ENCODE measurements at regions not wholly inside any gene's neighbourhood (a gene's known extent, or its start where the extent isn't known, plus 50 kb on each side); places are given as distances from the start of the nearest gene placed in this dataset.

- no peaks in the 10 kb centered on the region for H3K36me3 Mint-ChIP-seq (ENCODE audit: low read depth, unreplicated experiment)
- H3K9me3 Mint-ChIP-seq (ENCODE audit: unreplicated experiment), result no peaks in the 10 kb centered on the region
- no peak overlapping the region for H3K27ac Mint-ChIP-seq (ENCODE audit: unreplicated experiment)
- H3K4me3 Mint-ChIP-seq (ENCODE audit: unreplicated experiment), result no peak overlapping the region
- no peak for DNase-seq (ENCODE audit: low spot score)
- TF ChIP-seq CTCF (IDR thresholded peaks at IDR 0.05; ENCODE audit: unreplicated experiment), result no peak
- peaks cover 10% of the 10 kb centered on the region for H3K27me3 Mint-ChIP-seq (ENCODE audit: unreplicated experiment)
- H3K4me1 Mint-ChIP-seq (ENCODE audit: unreplicated experiment), result no peaks in the 10 kb centered on the region
Observed at GRCh38 chr15:66859688-66860253, 157.7 kb downstream of the SMAD6 start.

DNA sequence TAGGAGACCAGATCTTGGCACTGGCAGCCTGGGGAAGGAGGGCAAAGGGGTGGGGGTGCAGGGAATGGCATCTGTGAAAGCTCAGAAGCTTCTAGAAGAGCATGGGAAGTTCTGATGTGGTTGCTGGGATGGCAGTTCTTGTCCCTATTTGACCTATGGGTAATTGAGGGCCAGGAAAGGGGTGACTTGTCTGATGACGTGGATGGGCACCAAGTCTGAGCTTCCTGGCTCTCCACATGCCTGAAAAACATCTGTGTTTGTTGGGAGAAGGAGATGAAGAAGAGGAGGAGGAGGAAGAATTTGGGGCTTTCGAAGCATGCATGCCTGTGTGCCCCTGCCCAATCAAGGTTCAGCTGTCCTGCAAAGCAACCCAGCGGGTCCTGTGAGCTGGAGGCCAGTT, 158.8 kb downstream of the SMAD6 start:
- Mint-ChIP-seq H3K9me3 (ENCODE audit: unreplicated experiment) (no peaks in the 10 kb centered on the region), H3K4me3 (ENCODE audit: unreplicated experiment) (no peak overlapping the region), H3K27ac (ENCODE audit: unreplicated experiment) (no peak overlapping the region), H3K36me3 (ENCODE audit: low read depth, unreplicated experiment) (no peaks in the 10 kb centered on the region), H3K4me1 (ENCODE audit: unreplicated experiment) (peaks cover 3% of the 10 kb centered on the region), H3K27me3 (ENCODE audit: unreplicated experiment) (peaks cover 10% of the 10 kb centered on the region)
- no peak for TF ChIP-seq CTCF (IDR thresholded peaks at IDR 0.05; ENCODE audit: unreplicated experiment)
- DNase-seq (ENCODE audit: low spot score), result no peak

GRCh38 chr15:66862111-66862939, 160.3 kb downstream of the SMAD6 start:
- H3K27ac Mint-ChIP-seq (ENCODE audit: unreplicated experiment), result no peak overlapping the region
- H3K4me3 Mint-ChIP-seq (ENCODE audit: unreplicated experiment), result no peak overlapping the region
- H3K36me3 Mint-ChIP-seq (ENCODE audit: low read depth, unreplicated experiment), result no peaks in the 10 kb centered on the region
- no peaks in the 10 kb centered on the region for H3K9me3 Mint-ChIP-seq (ENCODE audit: unreplicated experiment)
- H3K27me3 Mint-ChIP-seq (ENCODE audit: unreplicated experiment), result peaks cover 10% of the 10 kb centered on the region
- no peak for DNase-seq (ENCODE audit: low spot score)
- peaks cover 11% of the 10 kb centered on the region for H3K4me1 Mint-ChIP-seq (ENCODE audit: unreplicated experiment)
- TF ChIP-seq CTCF (IDR thresholded peaks at IDR 0.05; ENCODE audit: unreplicated experiment), result no peak

GRCh38 chr15:66862940-66863335, 160.9 kb downstream of the SMAD6 start:
- H3K36me3 Mint-ChIP-seq (ENCODE audit: low read depth, unreplicated experiment), result no peaks in the 10 kb centered on the region
- peak; percentile 88 for DNase-seq (ENCODE audit: low spot score)
- no peak overlapping the region for H3K4me3 Mint-ChIP-seq (ENCODE audit: unreplicated experiment)
- H3K27ac Mint-ChIP-seq (ENCODE audit: unreplicated experiment), result no peak overlapping the region
- peaks cover 11% of the 10 kb centered on the region for H3K4me1 Mint-ChIP-seq (ENCODE audit: unreplicated experiment)
- TF ChIP-seq CTCF (IDR thresholded peaks at IDR 0.05; ENCODE audit: unreplicated experiment), result peak; percentile 88
- H3K27me3 Mint-ChIP-seq (ENCODE audit: unreplicated experiment), result peaks cover 10% of the 10 kb centered on the region
- no peaks in the 10 kb centered on the region for H3K9me3 Mint-ChIP-seq (ENCODE audit: unreplicated experiment)

Measured in endothelial cell (in vitro differentiated cells).